Ascending aorta (tissue), 2 donors: ENCODE measurements at regions not wholly inside any gene's neighbourhood (a gene's known extent, or its start where the extent isn't known, plus 50 kb on each side); places are given as distances from the start of the nearest gene placed in this dataset.

Experiments
- DNase-seq, 2 donors: peaks; one replicate each; pipeline ENCODE4 v3.0.0-alpha.2; 2019; ENCODE audit warnings: low spot score in 2 of 2
- H3K27ac ChIP-seq, 2 donors: fragments of 200-600 bp; sonication (generic); one replicate each; pipeline ENCODE4 v1.5.1; 2016 to 2017; ENCODE audit warnings: mild to moderate bottlenecking in 1 of 2
- H3K27me3 ChIP-seq: fragments of 200-600 bp; sonication (generic); one replicate; pipeline ENCODE4 v1.5.1; 2017
- H3K36me3 ChIP-seq, 2 donors: fragments of 200-600 bp; sonication (generic); one replicate each; pipeline ENCODE4 v1.5.1; 2016
- H3K4me1 ChIP-seq, 2 donors: fragments of 200-600 bp; sonication (generic); one replicate each; pipeline ENCODE4 v1.5.1; 2016 to 2017; ENCODE audit warnings: mild to moderate bottlenecking in 1 of 2
- H3K4me3 ChIP-seq, 2 donors: fragments of 200-600 bp; sonication (generic); one replicate each; pipeline ENCODE4 v1.5.1; 2016 to 2017; ENCODE audit warnings: mild to moderate bottlenecking in 1 of 2
- H3K9me3 ChIP-seq, 2 donors: fragments of 200-600 bp; sonication (generic); one replicate each; pipeline ENCODE4 v1.5.1; 2016
- intact Hi-C: fragments of 100-400 bp; cut with DNase I; formaldehyde crosslinking; loops from one replicate; pipeline ENCODE4 v1.15.1; 2023
- TF ChIP-seq, protein P1 (sequence below), 3 experiments: fragments of 200-600 bp in 2 of 3; fragments of 450-650 bp in 1 of 3; sonication (generic) in 2 of 3; IDR thresholded peaks; one replicate each; pipeline ENCODE4 v1.5.1; 2016 to 2019; ENCODE audit warnings: antibody characterized with exemption in 3 of 3, mild to moderate bottlenecking in 1 of 3, moderate library complexity in 1 of 3

DNA sequence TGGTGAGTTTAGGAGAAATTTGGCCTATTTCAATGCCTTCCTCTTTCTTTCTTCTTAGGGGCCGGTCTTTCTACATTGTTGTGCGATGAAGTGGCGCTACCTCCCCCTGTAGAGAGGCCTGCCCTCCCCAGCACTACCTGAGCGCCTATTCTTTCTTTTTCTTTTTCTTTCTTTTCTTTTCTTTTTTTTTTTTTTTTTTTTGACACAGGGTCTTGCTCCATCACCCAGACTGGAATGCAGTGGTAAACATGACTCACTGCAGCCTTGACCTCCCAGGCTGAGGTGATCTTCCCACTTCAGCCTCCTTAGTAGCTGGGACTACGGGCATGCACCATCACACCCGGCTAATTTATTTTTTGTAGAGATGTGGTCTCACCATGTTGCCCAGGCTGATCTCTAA lies 136.1 kb upstream of the MAX start:
- no peak overlapping the region for H3K27ac ChIP-seq
- H3K4me3 ChIP-seq = no peak overlapping the region
- no peaks in the 10 kb centered on the region for H3K4me1 ChIP-seq
- TF ChIP-seq, protein P1, sequence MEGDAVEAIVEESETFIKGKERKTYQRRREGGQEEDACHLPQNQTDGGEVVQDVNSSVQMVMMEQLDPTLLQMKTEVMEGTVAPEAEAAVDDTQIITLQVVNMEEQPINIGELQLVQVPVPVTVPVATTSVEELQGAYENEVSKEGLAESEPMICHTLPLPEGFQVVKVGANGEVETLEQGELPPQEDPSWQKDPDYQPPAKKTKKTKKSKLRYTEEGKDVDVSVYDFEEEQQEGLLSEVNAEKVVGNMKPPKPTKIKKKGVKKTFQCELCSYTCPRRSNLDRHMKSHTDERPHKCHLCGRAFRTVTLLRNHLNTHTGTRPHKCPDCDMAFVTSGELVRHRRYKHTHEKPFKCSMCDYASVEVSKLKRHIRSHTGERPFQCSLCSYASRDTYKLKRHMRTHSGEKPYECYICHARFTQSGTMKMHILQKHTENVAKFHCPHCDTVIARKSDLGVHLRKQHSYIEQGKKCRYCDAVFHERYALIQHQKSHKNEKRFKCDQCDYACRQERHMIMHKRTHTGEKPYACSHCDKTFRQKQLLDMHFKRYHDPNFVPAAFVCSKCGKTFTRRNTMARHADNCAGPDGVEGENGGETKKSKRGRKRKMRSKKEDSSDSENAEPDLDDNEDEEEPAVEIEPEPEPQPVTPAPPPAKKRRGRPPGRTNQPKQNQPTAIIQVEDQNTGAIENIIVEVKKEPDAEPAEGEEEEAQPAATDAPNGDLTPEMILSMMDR (IDR thresholded peaks at IDR 0.05) = no peak
- no peaks in the 10 kb centered on the region for H3K27me3 ChIP-seq
- DNase-seq = no peak
- intact Hi-C loops = no loop called here
- H3K9me3 ChIP-seq = no peaks in the 10 kb centered on the region
- no peaks in the 10 kb centered on the region for H3K36me3 ChIP-seq

DNA sequence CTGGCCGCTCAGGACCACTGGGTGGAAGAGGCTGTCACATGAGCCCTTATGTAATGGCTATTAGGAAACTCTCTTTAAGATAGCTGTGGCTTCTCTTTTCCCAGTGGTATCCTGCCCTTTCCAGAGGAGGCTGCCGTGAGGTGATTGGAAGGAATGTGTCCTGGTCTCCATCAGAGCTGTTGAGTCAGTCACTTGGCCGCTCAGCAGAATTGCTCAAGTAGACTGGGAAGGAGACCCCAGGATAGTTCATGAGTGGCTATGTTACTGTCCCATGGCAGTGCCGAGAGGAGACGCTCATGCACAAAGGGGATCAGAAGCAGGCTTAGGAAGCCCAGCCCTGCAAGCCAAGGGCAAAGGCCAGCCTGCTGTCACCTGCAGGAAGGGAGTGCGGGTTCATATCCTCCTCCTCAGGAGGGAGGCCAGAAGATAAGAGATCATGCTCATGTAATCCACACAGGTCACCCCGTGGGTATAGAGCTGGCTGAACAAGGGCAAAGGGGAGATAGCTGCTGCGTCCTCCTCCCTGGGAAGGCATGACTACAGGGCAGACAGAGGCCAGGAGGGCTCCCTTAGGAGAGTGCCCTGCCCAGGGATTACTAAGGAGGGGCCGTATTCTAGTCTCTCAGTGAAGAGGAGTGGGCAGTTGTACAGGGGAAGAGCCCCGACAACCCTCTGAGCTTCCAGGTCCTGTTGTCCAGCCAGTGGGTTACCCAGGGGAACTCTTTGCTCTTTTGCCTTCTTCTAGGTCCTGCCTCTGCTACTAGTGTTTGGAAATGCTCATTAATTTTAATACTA lies 137.0 kb upstream of the MAX start:
- no peak overlapping the region for H3K27ac ChIP-seq
- no peaks in the 10 kb centered on the region for H3K36me3 ChIP-seq
- TF ChIP-seq, protein P1 (IDR thresholded peaks at IDR 0.05) = no peak
- H3K4me3 ChIP-seq = no peak overlapping the region
- no peaks in the 10 kb centered on the region for H3K4me1 ChIP-seq
- DNase-seq = no peak
- intact Hi-C loops = no loop called here
- H3K9me3 ChIP-seq = no peaks in the 10 kb centered on the region
- H3K27me3 ChIP-seq = no peaks in the 10 kb centered on the region

DNA sequence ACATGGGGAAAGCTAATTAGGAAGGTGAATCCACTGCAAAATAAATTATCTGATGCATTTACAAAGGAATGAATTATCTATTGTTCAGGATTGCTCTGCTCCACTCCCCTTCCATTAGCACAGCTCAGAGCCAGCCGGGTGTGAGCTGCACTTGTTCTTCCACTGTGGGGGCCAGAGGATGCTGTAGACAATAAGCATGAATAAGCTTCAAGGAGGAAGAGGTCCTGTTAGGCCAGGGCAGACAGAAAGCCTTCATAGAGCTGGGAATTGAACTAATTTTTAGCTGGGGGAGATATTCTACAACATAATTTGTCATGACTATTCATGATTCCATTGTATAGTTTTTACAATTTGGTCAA lies 137.6 kb upstream of the MAX start:
- TF ChIP-seq, protein P1 (IDR thresholded peaks at IDR 0.05) = no peak
- H3K9me3 ChIP-seq = no peaks in the 10 kb centered on the region
- no peak overlapping the region for H3K4me3 ChIP-seq
- no peak overlapping the region for H3K27ac ChIP-seq
- no peaks in the 10 kb centered on the region for H3K4me1 ChIP-seq
- DNase-seq = no peak
- H3K27me3 ChIP-seq = no peaks in the 10 kb centered on the region
- no peaks in the 10 kb centered on the region for H3K36me3 ChIP-seq
- intact Hi-C loops = no loop called here

DNA sequence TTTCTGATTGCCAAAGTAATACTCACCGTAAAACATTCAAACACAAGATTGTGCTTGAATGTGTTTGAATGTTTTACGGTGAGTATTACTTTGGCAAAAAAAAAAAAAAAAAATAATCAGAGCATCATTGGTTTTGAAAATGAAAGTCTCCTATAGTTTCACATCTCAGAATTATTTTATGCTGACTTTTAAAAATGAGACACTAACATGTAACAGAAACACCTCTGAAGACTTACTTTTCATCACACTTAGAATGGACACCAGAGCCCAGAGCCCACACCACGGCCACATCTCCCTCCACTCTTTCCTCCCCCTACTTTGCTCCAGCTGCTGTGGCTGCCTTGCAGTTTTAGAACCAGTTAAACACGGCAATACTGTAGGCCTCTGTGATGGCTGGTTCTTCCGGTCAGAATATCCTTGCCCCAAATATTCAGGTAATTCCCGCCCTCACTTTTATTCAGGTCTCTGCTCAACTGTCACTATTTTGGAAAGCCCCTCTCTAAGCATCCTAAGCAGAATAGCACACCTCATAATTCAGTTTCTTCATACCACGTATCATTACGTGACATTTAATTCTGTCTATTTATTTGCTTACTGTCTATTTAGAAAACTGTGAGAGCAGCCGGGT lies 138.9 kb upstream of the MAX start:
- no peak overlapping the region for H3K27ac ChIP-seq
- H3K9me3 ChIP-seq = no peaks in the 10 kb centered on the region
- no peak for DNase-seq
- no peaks in the 10 kb centered on the region for H3K36me3 ChIP-seq
- TF ChIP-seq, protein P1 (IDR thresholded peaks at IDR 0.05) = no peak
- intact Hi-C loops = no loop called here
- no peaks in the 10 kb centered on the region for H3K27me3 ChIP-seq
- H3K4me3 ChIP-seq = no peak overlapping the region
- no peaks in the 10 kb centered on the region for H3K4me1 ChIP-seq

DNA sequence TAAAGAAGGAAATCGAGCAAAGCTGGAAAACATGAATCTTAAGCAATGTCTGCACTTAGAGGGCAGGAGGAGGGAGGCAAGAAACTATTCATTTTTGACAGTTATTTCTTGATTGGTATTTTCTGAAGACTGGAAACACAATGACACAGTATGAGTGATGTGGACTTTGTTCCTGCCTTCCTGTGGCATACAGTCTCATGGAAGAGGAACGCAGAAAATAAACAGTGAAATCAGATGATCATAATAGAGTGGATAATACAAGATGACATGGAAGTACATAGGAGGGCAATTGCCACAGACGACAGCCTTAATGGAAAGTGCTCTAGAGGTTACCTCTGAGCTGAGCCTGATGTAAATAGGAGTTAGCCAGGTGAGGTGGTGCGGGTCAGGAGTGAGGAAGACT lies 140.4 kb upstream of the MAX start:
- DNase-seq = no peak
- H3K36me3 ChIP-seq = no peaks in the 10 kb centered on the region
- H3K27ac ChIP-seq = no peak overlapping the region
- H3K4me3 ChIP-seq = no peak overlapping the region
- no peaks in the 10 kb centered on the region for H3K9me3 ChIP-seq
- intact Hi-C loops = no loop called here
- no peaks in the 10 kb centered on the region for H3K4me1 ChIP-seq
- TF ChIP-seq, protein P1 (IDR thresholded peaks at IDR 0.05) = no peak
- H3K27me3 ChIP-seq = no peaks in the 10 kb centered on the region
